ENCODE measurements at regions not wholly inside any gene's neighbourhood (a gene's known extent, or its start where the extent isn't known, plus 50 kb on each side); places are given as distances from the start of the nearest gene placed in this dataset.
"Not testable (repeated sequence)": the region's sequence is repeated elsewhere in the genome, so short reads cannot be mapped to it uniquely, and the experiment has no call there.

GRCh38 chr4:126182786-126183185, 868.0 kb downstream of the FAT4 start:
- no peak for DNase-seq

- no peak for DNase-seq
Observed at GRCh38 chr4:126183206-126183605, 868.5 kb downstream of the FAT4 start.

DNA sequence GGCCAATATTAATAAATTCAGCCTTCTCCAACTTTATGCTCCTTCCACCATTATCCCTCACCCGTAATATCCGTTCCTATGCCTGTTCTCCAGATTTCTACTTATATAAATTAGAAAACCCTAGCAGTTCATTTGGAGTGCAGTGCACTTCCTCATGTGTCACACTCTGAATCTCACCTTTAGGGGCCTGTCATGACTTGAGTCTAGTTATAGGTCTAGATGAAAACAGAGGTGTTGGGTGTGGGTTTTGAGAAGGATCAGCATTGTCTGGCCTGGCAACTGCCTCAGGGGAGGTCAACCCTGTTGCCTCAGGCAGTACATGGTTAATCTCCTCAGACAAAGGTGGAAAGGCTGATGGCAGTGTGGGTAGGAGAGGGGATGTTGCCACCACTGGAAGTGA, 876.8 kb downstream of the FAT4 start:
- DNase-seq: no peak

- no peak for DNase-seq
Observed at GRCh38 chr4:126192506-126192905, 877.8 kb downstream of the FAT4 start.

GRCh38 chr4:126201251-126202138, 886.7 kb downstream of the FAT4 start:
- not testable (repeated sequence) for DNase-seq

GRCh38 chr4:126202226-126202625, 887.5 kb downstream of the FAT4 start:
- DNase-seq: no peak

DNA sequence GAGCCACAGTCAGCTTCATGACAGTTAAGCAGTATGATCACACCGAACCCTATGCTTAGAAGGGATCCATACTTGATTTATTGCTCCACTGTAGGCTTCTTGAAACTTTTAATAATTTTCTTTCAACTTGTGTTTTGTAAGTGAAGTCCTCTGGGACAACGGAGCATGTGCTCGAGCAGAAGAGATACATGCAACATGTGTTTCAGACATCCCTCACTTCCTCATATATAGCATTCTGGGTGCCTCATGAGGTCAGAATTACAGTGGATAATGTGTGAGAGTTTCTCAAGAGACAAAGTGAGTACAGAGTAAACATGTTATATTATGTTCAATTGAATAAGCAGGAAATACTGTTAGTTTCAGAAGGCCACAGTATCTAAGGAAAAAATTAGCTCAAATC, 893.2 kb downstream of the FAT4 start:
- no peak for DNase-seq

- DNase-seq: no peak
Observed at GRCh38 chr4:126209147-126209546, 894.4 kb downstream of the FAT4 start.

DNA sequence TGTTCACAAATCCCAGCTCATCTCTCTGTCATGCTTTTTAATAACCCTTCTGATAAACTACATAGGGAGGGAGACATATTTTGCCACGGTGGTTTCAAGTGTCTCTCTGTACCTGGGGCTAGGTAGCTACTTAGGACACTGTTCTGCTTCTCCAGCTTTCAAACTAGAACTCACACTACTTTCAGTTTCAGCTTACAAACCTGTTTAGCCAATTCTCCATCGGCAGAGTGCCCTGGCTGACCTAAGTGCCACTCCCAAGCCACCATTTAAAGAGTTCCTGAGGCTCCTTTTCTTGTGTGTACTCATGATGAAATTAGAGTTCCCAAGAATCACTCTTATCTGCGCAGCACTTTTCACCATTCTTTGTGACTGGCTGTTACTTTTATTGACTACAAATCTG, 899.2 kb downstream of the FAT4 start:
- DNase-seq: no peak

- no peak for DNase-seq
Observed at GRCh38 chr4:126215759-126216158, 901.0 kb downstream of the FAT4 start.

GRCh38 chr4:126216611-126217010, 901.9 kb downstream of the FAT4 start:
- DNase-seq: no peak

DNA sequence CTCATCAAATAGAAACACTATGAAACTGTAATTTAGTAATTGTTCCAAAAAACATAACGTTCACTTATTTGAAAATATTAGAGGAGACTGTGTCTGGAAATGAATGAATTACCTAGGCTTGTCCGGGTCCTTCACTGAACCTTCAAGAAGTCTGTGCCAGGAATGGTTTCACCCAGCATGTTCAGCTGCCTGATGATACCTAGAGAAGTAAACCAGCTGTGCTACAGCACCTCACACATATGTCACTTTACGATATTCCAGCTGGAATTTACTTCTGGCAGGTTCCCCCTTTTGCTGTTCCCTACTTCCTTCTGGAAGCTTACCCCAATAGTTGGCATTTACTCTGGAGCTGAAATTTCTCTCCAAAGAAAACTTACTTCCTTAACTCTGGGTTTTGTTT, 906.5 kb downstream of the FAT4 start:
- no peak for DNase-seq

GRCh38 chr4:126221717-126222340, 907.1 kb downstream of the FAT4 start:
- DNase-seq: no peak

DNA sequence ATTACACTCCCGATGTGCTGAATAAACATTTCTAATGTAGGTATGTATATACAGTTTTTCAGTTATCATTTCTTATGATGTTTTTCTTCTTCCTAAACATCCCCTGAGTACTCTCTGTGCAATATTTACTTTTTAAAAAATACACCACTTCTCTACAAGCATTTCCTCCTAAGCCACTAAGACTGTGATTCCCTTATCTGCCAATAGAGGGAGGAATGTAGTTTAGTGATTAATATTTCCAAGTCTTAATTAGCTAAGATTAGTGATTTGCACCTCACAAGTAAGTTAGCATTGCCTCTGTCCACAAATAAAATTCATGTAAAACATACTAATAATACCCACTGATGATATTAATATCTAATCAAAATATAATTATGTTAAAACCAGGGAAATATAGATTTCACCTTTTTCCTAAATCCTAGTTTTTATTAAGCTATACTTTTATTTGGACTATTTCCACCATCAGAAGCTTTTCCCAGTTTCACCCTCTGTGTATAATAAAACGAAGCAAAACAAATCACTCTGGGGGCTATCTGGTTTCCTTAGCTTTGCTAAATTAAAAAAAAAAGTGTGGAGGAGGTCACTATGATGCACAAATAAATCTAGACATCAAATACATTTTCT, 909.1 kb downstream of the FAT4 start:
- DNase-seq: no peak

GRCh38 chr4:126227428-126227827, 912.7 kb downstream of the FAT4 start:
- no peak for DNase-seq

DNA sequence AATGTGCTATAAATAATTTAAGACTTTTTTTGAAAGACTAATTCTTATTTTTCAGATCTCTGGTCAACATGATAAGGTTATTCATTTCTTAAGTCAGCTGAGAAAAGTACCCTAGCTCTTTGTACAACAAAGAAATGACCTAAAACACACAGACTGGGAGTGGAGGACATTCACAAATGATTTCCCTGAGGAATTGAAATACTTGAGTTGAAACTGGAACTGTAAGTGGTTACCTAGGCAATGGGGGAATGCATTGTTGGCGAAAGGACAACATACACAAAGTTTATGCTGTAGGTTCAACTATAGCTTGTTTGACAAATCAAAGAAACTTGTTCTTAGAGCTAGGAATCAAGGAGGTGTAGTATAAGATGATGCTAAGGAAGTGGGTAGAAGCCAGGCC, 915.5 kb downstream of the FAT4 start:
- DNase-seq: peak in 1 of 2 experiments; percentile 1

- DNase-seq: no peak
Observed at GRCh38 chr4:126233483-126233882, 918.7 kb downstream of the FAT4 start.

- no peak for DNase-seq
Observed at GRCh38 chr4:126238013-126238412, 923.3 kb downstream of the FAT4 start.

DNA sequence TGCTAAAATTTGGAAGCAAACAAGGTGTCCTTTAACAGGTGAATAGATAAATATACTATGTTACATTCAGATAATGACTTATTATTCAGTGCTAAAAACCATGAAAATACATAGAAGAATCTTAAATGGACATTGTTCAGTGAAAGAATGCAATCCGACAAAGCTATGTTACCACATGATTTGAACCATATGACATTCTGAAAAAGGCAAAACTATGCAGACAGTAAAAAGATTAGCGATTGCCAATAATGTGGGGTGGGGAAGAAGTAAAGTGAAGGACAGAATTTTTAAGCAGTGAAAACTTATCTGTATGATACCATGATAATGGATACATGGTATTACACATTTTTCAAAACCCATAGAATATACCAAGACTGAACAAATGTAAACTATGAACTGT, 926.9 kb downstream of the FAT4 start:
- no peak for DNase-seq

GRCh38 chr4:126242679-126243390, 928.1 kb downstream of the FAT4 start:
- DNase-seq: peak; percentile 41 to 75

DNA sequence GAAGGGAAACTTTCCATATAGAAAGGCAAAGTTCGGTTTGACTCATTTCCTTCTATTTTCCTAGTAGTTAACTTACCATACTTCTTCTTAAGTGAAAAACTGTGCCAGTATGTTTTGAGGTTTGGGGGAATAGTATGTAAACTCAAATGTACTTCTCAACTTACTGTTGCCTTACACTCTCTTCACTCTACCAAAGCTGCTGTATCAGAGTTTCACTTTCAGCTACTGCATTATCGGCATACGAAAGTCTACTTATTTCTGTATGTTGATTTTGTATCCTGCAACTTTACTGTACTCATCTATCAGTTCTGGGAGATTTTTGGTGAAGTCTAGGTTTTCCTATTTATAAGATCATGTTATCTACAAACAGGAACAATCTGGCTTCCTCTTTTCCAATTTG, 932.7 kb downstream of the FAT4 start:
- no peak for DNase-seq

DNA sequence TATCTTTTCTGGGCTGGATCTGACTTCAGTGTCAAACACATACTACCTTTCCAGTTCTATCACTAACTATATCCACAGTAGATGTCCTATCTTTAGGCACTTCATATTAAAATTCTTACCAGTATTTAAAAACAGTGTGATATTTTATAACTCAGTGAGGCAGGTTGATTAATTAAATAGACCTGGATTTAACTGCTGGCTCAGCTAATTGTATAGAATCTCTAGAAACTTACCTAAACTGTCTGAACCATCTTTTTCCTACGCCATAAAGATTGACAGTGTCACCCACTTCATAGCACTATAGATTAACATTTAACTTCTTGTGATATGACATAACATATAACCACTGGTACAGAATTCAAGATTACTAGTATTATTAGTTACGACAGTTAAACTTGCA, 935.3 kb downstream of the FAT4 start:
- no peak for DNase-seq

DNA sequence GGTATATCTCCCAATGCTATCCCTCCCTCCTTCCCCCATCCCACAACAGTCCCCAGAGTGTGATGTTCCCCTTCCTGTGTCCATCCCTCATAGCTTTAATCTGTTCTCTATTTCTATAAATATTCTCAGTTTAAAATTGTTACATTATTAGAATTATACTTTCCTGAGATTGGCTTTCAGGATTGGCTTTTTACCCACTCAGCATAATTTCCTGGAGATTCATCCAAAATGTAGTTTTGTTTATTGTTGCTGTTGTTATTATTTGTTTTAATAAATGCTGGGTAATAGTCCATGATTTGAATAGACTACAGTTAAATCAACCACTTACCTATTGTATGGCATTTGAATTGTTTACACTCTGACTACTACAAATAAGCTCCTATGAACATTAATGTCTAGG, 936.4 kb downstream of the FAT4 start:
- no peak for DNase-seq

All from NCI-H446 (cell line).